ENCODE measurements at regions not wholly inside any gene's neighbourhood (a gene's known extent, or its start where the extent isn't known, plus 50 kb on each side); places are given as distances from the start of the nearest gene placed in this dataset.
"Not testable (repeated sequence)": the region's sequence is repeated elsewhere in the genome, so short reads cannot be mapped to it uniquely, and the experiment has no call there.

- Histone ChIP-seq H3K9me3 (ENCODE audit: severe bottlenecking) (no peaks in the 10 kb centered on the region), H3K27me3 (ENCODE audit: insufficient read depth, low read depth, severe bottlenecking) (no peaks in the 10 kb centered on the region), H3K4me3 (ENCODE audit: low read depth, low read length) (no peak overlapping the region), H3K27ac (no peak overlapping the region), H3K36me3 (no peaks in the 10 kb centered on the region)
- DNase-seq, result no peak
- TF ChIP-seq CTCF (IDR thresholded peaks at IDR 0.05; ENCODE audit: low read depth, low read length), result no peak
These were observed 189.3 kb upstream of the PIK3R1 start for GRCh38 chr5:68026092-68026885.

- Histone ChIP-seq H3K27me3 (ENCODE audit: insufficient read depth, low read depth, severe bottlenecking) (no peaks in the 10 kb centered on the region), H3K27ac (no peak overlapping the region), H3K36me3 (no peaks in the 10 kb centered on the region), H3K4me3 (ENCODE audit: low read depth, low read length) (no peak overlapping the region), H3K9me3 (ENCODE audit: severe bottlenecking) (no peaks in the 10 kb centered on the region)
- DNase-seq, result no peak
- TF ChIP-seq CTCF (IDR thresholded peaks at IDR 0.05; ENCODE audit: low read depth, low read length), result no peak
These were observed 191.1 kb upstream of the PIK3R1 start for GRCh38 chr5:68024426-68024825.

GRCh38 chr5:68021916-68022315 lies 193.6 kb upstream of the PIK3R1 start:
- Histone ChIP-seq H3K36me3 (no peaks in the 10 kb centered on the region), H3K9me3 (ENCODE audit: severe bottlenecking) (peaks cover 7% of the 10 kb centered on the region), H3K27me3 (ENCODE audit: insufficient read depth, low read depth, severe bottlenecking) (no peaks in the 10 kb centered on the region), H3K4me3 (ENCODE audit: low read depth, low read length) (no peak overlapping the region), H3K27ac (no peak overlapping the region)
- no peak for DNase-seq
- no peak for TF ChIP-seq CTCF (IDR thresholded peaks at IDR 0.05; ENCODE audit: low read depth, low read length)

GRCh38 chr5:68021227-68021626 lies 194.3 kb upstream of the PIK3R1 start:
- H3K4me3 ChIP-seq (ENCODE audit: low read depth, low read length), result no peak overlapping the region
- H3K9me3 ChIP-seq (ENCODE audit: severe bottlenecking), result peaks cover 7% of the 10 kb centered on the region
- H3K27me3 ChIP-seq (ENCODE audit: insufficient read depth, low read depth, severe bottlenecking), result no peaks in the 10 kb centered on the region
- no peaks in the 10 kb centered on the region for H3K36me3 ChIP-seq
- no peak for DNase-seq
- no peak for TF ChIP-seq CTCF (IDR thresholded peaks at IDR 0.05; ENCODE audit: low read depth, low read length)
- no peak overlapping the region for H3K27ac ChIP-seq

- not testable (repeated sequence) for H3K27ac ChIP-seq; H3K9me3 ChIP-seq (ENCODE audit: severe bottlenecking); H3K4me3 ChIP-seq (ENCODE audit: low read depth, low read length); H3K27me3 ChIP-seq (ENCODE audit: insufficient read depth, low read depth, severe bottlenecking); H3K36me3 ChIP-seq; DNase-seq
These were observed 195.0 kb upstream of the PIK3R1 start for GRCh38 chr5:68020461-68020969.

GRCh38 chr5:68015381-68016302 lies 199.9 kb upstream of the PIK3R1 start:
- H3K4me3 ChIP-seq (ENCODE audit: low read depth, low read length), result no peak overlapping the region
- H3K36me3 ChIP-seq, result no peaks in the 10 kb centered on the region
- peaks cover 7% of the 10 kb centered on the region for H3K9me3 ChIP-seq (ENCODE audit: severe bottlenecking)
- TF ChIP-seq CTCF (IDR thresholded peaks at IDR 0.05; ENCODE audit: low read depth, low read length), result no peak
- no peak for DNase-seq
- H3K27ac ChIP-seq, result no peak overlapping the region
- H3K27me3 ChIP-seq (ENCODE audit: insufficient read depth, low read depth, severe bottlenecking), result no peaks in the 10 kb centered on the region

Measured in WERI-Rb-1 (cell line).